Fibroblast of the aortic adventitia (primary cell): ENCODE measurements at regions not wholly inside any gene's neighbourhood (a gene's known extent, or its start where the extent isn't known, plus 50 kb on each side); places are given as distances from the start of the nearest gene placed in this dataset.

Experiments
- DNase-seq: peaks from one replicate; pipeline ENCODE4 v3.0.0-alpha.2; 2010; ENCODE audit warnings: low read depth
- H3K4me3 ChIP-seq: 2 replicates; pipeline ENCODE4 v1.5.1; 2011; ENCODE audit warnings: low read depth, mild to moderate bottlenecking, control low read depth, low read length, moderate library complexity
- CTCF ChIP-seq: IDR thresholded peaks from 2 replicates; pipeline ENCODE4 v1.5.1; 2011; ENCODE audit warnings: mild to moderate bottlenecking, low read length, control low read depth, inconsistent platforms; ENCODE audit not compliant: insufficient read depth

DNA sequence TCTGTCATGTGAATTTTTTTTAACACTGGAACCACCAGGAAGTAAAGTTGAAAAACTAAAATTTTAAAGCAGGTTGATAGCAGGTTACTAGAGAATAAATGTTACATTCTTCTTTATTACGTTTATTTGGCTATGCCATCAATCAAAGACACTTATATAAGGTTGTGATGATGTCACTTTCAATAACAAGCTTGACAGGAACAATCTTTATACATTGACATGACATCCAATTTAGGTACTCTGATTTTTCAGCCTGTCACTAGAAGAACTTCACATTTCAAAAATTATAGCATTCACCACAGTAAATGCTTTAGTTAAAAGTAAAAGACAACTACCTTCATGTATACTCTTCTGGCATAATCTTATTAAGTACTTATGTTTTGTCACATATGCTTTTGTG lies 696.8 kb upstream of the NCAM2 start:
- no peak overlapping the region for H3K4me3 ChIP-seq
- DNase-seq: no peak
- no peak for TF ChIP-seq CTCF

DNA sequence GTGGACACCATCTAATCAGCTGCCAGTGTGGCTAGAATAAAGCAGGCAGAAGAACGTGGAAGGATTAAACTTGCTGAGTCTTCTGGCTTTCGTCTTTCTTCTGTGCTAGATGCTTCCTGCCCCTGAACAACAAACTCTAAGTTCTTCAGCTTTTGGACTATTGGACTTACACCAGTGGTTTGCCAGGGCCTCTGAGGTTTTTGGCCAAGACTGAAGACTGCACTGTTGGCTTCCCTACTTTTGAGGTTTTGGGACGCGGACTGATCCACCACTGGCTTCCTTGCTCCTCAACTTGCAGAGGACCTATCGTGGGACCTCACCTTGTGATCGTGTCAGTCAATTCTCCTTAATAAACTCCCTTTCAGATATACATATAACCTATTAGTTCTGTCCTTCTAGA lies 696.1 kb upstream of the NCAM2 start:
- DNase-seq: no peak
- no peak for TF ChIP-seq CTCF
- H3K4me3 ChIP-seq: no peak overlapping the region

GRCh38 chr21:20306836-20307235 lies 691.4 kb upstream of the NCAM2 start:
- no peak for TF ChIP-seq CTCF
- no peak overlapping the region for H3K4me3 ChIP-seq
- DNase-seq: no peak

- no peak for TF ChIP-seq CTCF
- H3K4me3 ChIP-seq: no peak overlapping the region
- DNase-seq: no peak
Observed at GRCh38 chr21:20308586-20309315, 689.5 kb upstream of the NCAM2 start.

- no peak overlapping the region for H3K4me3 ChIP-seq
- TF ChIP-seq CTCF: no peak
- no peak for DNase-seq
Observed at GRCh38 chr21:20311234-20311787, 686.9 kb upstream of the NCAM2 start.

- H3K4me3 ChIP-seq: no peak overlapping the region
- no peak for DNase-seq
Observed at GRCh38 chr21:20313013-20313412, 685.2 kb upstream of the NCAM2 start.

More at GRCh38 chr21:20313013-20313412, 685.2 kb upstream of the NCAM2 start:
- TF ChIP-seq CTCF: no peak
